ENCODE measurements at regions not wholly inside any gene's neighbourhood (a gene's known extent, or its start where the extent isn't known, plus 50 kb on each side); places are given as distances from the start of the nearest gene placed in this dataset.

DNA sequence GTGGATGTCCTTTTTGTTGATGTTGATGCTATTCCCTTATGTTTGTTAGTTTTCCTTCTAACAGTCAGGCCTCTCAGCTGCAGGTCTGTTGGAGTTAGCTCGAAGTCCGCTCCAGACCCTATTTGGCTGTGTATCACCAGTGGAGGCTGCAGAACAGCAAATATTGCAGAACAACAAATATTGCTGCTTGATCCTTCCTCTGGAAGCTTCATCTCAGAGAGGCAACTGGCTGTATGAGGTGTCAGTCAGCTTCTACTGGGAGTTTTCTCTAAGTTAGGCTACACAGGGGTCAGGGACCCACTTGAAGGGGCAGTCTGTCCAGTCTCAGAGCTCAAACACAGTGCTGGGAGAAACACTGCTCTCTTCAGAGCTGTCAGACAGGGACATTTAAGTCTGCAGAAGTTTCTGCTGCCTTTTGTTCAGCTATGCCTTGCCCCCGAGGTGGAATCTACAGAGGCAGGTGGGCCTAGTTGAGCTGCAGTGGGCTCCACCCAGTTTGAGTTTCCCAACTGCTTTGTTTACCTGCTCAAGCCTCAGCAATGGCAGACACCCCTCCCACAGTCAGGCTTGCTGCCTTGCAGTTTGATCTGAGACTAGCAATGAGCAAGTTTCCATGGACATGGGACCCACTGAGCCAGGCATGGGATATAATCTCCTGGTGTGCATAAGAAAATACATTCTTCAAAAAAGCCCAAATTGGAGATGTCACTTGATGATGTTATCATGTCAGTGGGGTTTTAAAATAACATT, 99.5 kb downstream of the KDM5D start:
- DNase-seq = no peak
- POLR2A ChIA-PET = no interaction called here
- H3K4me1 Mint-ChIP-seq = no peaks in the 10 kb centered on the region
- Histone ChIP-seq H3K27ac (ENCODE audit: low read length) (no peak overlapping the region), H3K27me3 (replicated peaks in 1 of 2; ENCODE audit: control insufficient read depth in 2 of 2, extremely low read depth in 1 of 2, insufficient read depth in 2 of 2, low read length in 1 of 2) (no peaks in the 10 kb centered on the region), H3K9me3 (no peaks in the 10 kb centered on the region), H3K4me3 (ENCODE audit: control insufficient read depth in 1 of 2, extremely low read depth in 1 of 2, low read length in 1 of 2) (no peak overlapping the region), H3K4me1 (ENCODE audit: control insufficient read depth in 1 of 2, extremely low read depth in 1 of 2, insufficient read depth in 2 of 2, low read length in 2 of 2) (no peaks in the 10 kb centered on the region), H3K36me3 (ENCODE audit: control insufficient read depth in 2 of 2, extremely low read depth in 1 of 2, insufficient read depth in 1 of 2, low read length in 1 of 2) (no peaks in the 10 kb centered on the region)
- WGBS (ENCODE audit: insufficient coverage) = 20% methylated on average over 1 of the region's 3 CpGs
- H3K27ac Mint-ChIP-seq = no peak overlapping the region
- CTCF ChIA-PET = no interaction called here
- H3K27me3 Mint-ChIP-seq = no peaks in the 10 kb centered on the region
- no peak overlapping the region for H3K4me3 Mint-ChIP-seq
- no peaks in the 10 kb centered on the region for H3K36me3 Mint-ChIP-seq
- ATAC-seq (replicated peaks in 1 of 4) = no peak
- peaks cover 0 to 4% (median 0%) of the 10 kb centered on the region in 3 donors for H3K9me3 Mint-ChIP-seq

DNA sequence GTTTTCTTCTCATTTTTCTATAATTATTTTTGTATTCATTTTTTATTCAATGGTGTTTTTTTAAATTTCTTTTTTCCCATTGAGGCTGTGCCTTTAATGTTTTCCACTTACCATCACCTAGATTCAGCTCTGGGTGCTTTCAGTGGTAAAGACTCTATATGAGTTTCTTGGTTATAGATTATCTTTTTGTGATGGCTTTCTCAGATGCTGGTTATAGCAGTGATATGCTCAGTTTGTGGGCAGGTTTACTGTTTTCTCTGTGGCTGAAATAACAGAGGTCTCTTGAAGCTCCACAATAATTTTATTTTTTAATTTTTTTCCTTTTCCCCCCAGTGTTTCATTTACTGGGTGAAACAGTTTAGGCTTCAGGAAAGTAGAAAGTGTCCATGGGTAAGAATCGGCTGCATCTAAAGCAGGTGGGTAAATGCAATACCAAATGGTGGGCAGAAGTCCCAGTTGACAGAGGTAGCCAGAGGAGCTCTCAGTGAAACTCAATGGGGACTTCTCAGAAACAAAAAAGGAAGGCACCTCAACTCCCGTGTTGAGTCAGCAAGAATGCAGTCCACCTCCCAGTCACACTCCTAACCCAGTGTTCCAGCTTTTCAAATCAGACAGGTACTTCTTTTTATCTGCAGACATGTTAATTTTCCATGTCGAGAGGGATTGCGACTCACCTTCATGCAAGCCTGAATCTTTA, 106.7 kb downstream of the KDM5D start:
- H3K4me3 Mint-ChIP-seq = no peak overlapping the region
- no peak for ATAC-seq (replicated peaks in 1 of 4)
- H3K27ac ChIP-seq (ENCODE audit: low read length) = no peak overlapping the region
- peaks cover 0 to 12% (median 0%) of the 10 kb centered on the region in 3 donors for H3K9me3 Mint-ChIP-seq
- no peaks in the 10 kb centered on the region for H3K27me3 Mint-ChIP-seq
- H3K4me1 ChIP-seq (ENCODE audit: control insufficient read depth in 1 of 2, extremely low read depth in 1 of 2, insufficient read depth in 2 of 2, low read length in 2 of 2) = no peaks in the 10 kb centered on the region
- no peaks in the 10 kb centered on the region for H3K9me3 ChIP-seq
- H3K27ac Mint-ChIP-seq = no peak overlapping the region
- H3K27me3 ChIP-seq (replicated peaks in 1 of 2; ENCODE audit: control insufficient read depth in 2 of 2, extremely low read depth in 1 of 2, insufficient read depth in 2 of 2, low read length in 1 of 2) = no peaks in the 10 kb centered on the region
- POLR2A ChIA-PET = no interaction called here
- CTCF ChIA-PET = no interaction called here
- no peaks in the 10 kb centered on the region for H3K36me3 ChIP-seq (ENCODE audit: control insufficient read depth in 2 of 2, extremely low read depth in 1 of 2, insufficient read depth in 1 of 2, low read length in 1 of 2)
- H3K36me3 Mint-ChIP-seq = no peaks in the 10 kb centered on the region
- no CpG with 5 or more reads among the region's 4 CpGs for WGBS (ENCODE audit: insufficient coverage)
- DNase-seq = no peak
- H3K4me3 ChIP-seq (ENCODE audit: control insufficient read depth in 1 of 2, extremely low read depth in 1 of 2, low read length in 1 of 2) = no peak overlapping the region
- no peaks in the 10 kb centered on the region for H3K4me1 Mint-ChIP-seq

DNA sequence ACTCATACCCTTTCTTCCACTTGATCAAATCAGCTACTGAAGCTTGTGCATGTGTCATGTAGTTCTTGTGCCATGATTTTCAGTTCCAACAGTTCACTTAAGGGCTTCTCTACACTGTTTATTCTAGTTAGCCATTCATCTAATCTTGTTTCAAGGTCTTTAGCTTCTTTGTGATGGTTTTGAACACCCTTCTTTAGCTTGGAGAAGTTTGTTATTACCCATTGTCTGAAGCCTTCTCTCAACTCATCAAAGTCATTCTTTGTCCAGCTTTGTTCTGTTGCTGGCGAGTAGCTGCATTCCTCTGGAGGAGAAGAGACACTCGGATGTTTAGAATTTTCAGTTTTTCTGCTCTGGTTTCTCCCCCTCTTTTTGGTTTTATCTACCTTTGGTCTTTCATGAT, 115.6 kb downstream of the KDM5D start:
- H3K36me3 Mint-ChIP-seq = peaks cover 4% of the 10 kb centered on the region
- ATAC-seq (replicated peaks in 1 of 4) (no peak), DNase-seq (no peak)
- no peaks in the 10 kb centered on the region for H3K36me3 ChIP-seq (ENCODE audit: control insufficient read depth in 2 of 2, extremely low read depth in 1 of 2, insufficient read depth in 1 of 2, low read length in 1 of 2)
- H3K27me3 ChIP-seq (replicated peaks in 1 of 2; ENCODE audit: control insufficient read depth in 2 of 2, extremely low read depth in 1 of 2, insufficient read depth in 2 of 2, low read length in 1 of 2) = no peaks in the 10 kb centered on the region
- no CpG with 5 or more reads among the region's 2 CpGs for WGBS (ENCODE audit: insufficient coverage)
- H3K4me3 ChIP-seq (ENCODE audit: control insufficient read depth in 1 of 2, extremely low read depth in 1 of 2, low read length in 1 of 2) = no peak overlapping the region
- no peak overlapping the region for H3K27ac ChIP-seq (ENCODE audit: low read length)
- no peak overlapping the region for H3K27ac Mint-ChIP-seq
- ChIA-PET POLR2A (no interaction called here), CTCF (no interaction called here)
- no peaks in the 10 kb centered on the region for H3K9me3 ChIP-seq
- no peak overlapping the region for H3K4me3 Mint-ChIP-seq
- no peaks in the 10 kb centered on the region for H3K4me1 Mint-ChIP-seq
- peaks cover 0 to 8% (median 0%) of the 10 kb centered on the region in 3 donors for H3K9me3 Mint-ChIP-seq
- H3K27me3 Mint-ChIP-seq = peaks cover 0 to 4% of the 10 kb centered on the region in 2 donors
- H3K4me1 ChIP-seq (ENCODE audit: control insufficient read depth in 1 of 2, extremely low read depth in 1 of 2, insufficient read depth in 2 of 2, low read length in 2 of 2) = no peaks in the 10 kb centered on the region

DNA sequence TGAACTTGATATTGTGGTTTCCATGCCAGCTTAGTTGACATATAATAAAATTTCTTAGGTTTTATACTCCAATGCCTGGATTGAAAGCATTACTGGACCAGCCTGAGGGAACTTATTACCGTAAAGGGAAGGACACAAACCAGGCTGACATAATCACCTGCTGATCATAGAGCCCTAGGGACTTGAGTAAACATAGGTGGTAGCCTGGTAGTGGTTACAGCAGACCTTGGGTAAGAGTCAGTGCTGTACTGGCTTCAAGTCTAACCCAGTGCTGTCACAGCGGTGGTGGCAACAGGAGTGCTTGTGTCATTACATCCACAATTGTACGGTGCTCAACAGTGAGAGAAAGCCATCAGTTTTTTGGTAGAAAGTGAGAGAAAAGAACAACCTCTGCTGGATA, 122.1 kb downstream of the KDM5D start:
- Histone ChIP-seq H3K4me3 (ENCODE audit: control insufficient read depth in 1 of 2, extremely low read depth in 1 of 2, low read length in 1 of 2) (no peak overlapping the region), H3K4me1 (ENCODE audit: control insufficient read depth in 1 of 2, extremely low read depth in 1 of 2, insufficient read depth in 2 of 2, low read length in 2 of 2) (no peaks in the 10 kb centered on the region), H3K9me3 (no peaks in the 10 kb centered on the region), H3K27ac (ENCODE audit: low read length) (no peak overlapping the region), H3K36me3 (ENCODE audit: control insufficient read depth in 2 of 2, extremely low read depth in 1 of 2, insufficient read depth in 1 of 2, low read length in 1 of 2) (no peaks in the 10 kb centered on the region), H3K27me3 (replicated peaks in 1 of 2; ENCODE audit: control insufficient read depth in 2 of 2, extremely low read depth in 1 of 2, insufficient read depth in 2 of 2, low read length in 1 of 2) (no peaks in the 10 kb centered on the region)
- Mint-ChIP-seq H3K9me3 (no peaks in the 10 kb centered on the region), H3K36me3 (no peaks in the 10 kb centered on the region), H3K27ac (no peak overlapping the region), H3K4me1 (no peaks in the 10 kb centered on the region), H3K4me3 (no peak overlapping the region), H3K27me3 (no peaks in the 10 kb centered on the region)
- ChIA-PET CTCF (no interaction called here), POLR2A (no interaction called here)
- WGBS (ENCODE audit: insufficient coverage) = no CpG with 5 or more reads among the region's 3 CpGs
- DNase-seq (no peak), ATAC-seq (replicated peaks in 1 of 4) (no peak)

GRCh38 chrY:19621756-19622155, 122.8 kb downstream of the KDM5D start:
- H3K27ac ChIP-seq (ENCODE audit: low read length) = no peak overlapping the region
- DNase-seq (no peak), ATAC-seq (replicated peaks in 1 of 4) (no peak)
- no peak overlapping the region for H3K4me3 ChIP-seq (ENCODE audit: control insufficient read depth in 1 of 2, extremely low read depth in 1 of 2, low read length in 1 of 2)
- H3K27me3 ChIP-seq (replicated peaks in 1 of 2; ENCODE audit: control insufficient read depth in 2 of 2, extremely low read depth in 1 of 2, insufficient read depth in 2 of 2, low read length in 1 of 2) = no peaks in the 10 kb centered on the region
- Mint-ChIP-seq H3K27ac (no peak overlapping the region), H3K27me3 (no peaks in the 10 kb centered on the region), H3K9me3 (no peaks in the 10 kb centered on the region), H3K36me3 (no peaks in the 10 kb centered on the region), H3K4me3 (no peak overlapping the region), H3K4me1 (no peaks in the 10 kb centered on the region)
- no peaks in the 10 kb centered on the region for H3K36me3 ChIP-seq (ENCODE audit: control insufficient read depth in 2 of 2, extremely low read depth in 1 of 2, insufficient read depth in 1 of 2, low read length in 1 of 2)
- CTCF ChIA-PET = no interaction called here
- H3K4me1 ChIP-seq (ENCODE audit: control insufficient read depth in 1 of 2, extremely low read depth in 1 of 2, insufficient read depth in 2 of 2, low read length in 2 of 2) = no peaks in the 10 kb centered on the region
- H3K9me3 ChIP-seq = no peaks in the 10 kb centered on the region
- POLR2A ChIA-PET = no interaction called here

DNA sequence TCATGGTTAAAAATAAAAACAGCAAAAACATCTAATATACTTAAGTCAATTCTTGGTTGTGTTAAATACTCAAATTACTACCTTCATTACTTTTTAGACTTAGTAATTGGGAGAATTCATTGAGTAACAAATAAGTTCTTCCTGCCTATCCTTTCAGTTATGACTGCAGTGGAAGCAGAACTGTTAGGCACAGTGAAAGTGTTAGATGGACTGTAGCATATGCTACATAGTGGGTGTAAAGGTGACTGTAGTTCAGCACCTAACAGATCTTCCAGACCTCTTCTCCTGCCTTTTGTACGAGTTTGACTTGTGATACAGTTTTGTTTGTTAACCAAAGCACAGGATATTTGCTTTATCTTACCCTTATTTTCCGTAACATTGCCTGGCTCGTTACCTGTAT, 143.4 kb downstream of the KDM5D start:
- Mint-ChIP-seq H3K36me3 (peaks cover 18% of the 10 kb centered on the region), H3K9me3 (no peaks in the 10 kb centered on the region), H3K4me1 (peaks cover 0 to 3% (median 0%) of the 10 kb centered on the region in 3 donors), H3K27me3 (no peaks in the 10 kb centered on the region), H3K27ac (no peak overlapping the region), H3K4me3 (no peak overlapping the region)
- no peak for ATAC-seq (replicated peaks in 1 of 4)
- Histone ChIP-seq H3K4me3 (ENCODE audit: control insufficient read depth in 1 of 2, extremely low read depth in 1 of 2, low read length in 1 of 2) (no peak overlapping the region), H3K27me3 (replicated peaks in 1 of 2; ENCODE audit: control insufficient read depth in 2 of 2, extremely low read depth in 1 of 2, insufficient read depth in 2 of 2, low read length in 1 of 2) (no peaks in the 10 kb centered on the region), H3K9me3 (no peaks in the 10 kb centered on the region), H3K4me1 (ENCODE audit: control insufficient read depth in 1 of 2, extremely low read depth in 1 of 2, insufficient read depth in 2 of 2, low read length in 2 of 2) (no peaks in the 10 kb centered on the region), H3K27ac (ENCODE audit: low read length) (no peak overlapping the region), H3K36me3 (ENCODE audit: control insufficient read depth in 2 of 2, extremely low read depth in 1 of 2, insufficient read depth in 1 of 2, low read length in 1 of 2) (peaks cover 0 to 8% of the 10 kb centered on the region in 2 donors)
- ChIA-PET POLR2A (no interaction called here), CTCF (no interaction called here)
- DNase-seq = no peak
- WGBS (ENCODE audit: insufficient coverage) = no CpG with 5 or more reads among the region's 3 CpGs

Data from T-cell (primary cell).